ENCODE measurements at regions not wholly inside any gene's neighbourhood (a gene's known extent, or its start where the extent isn't known, plus 50 kb on each side); places are given as distances from the start of the nearest gene placed in this dataset.

- no peak overlapping the region for H3K27ac Mint-ChIP-seq (ENCODE audit: unreplicated experiment)
- no peak for TF ChIP-seq CTCF (IDR thresholded peaks at IDR 0.05)
- no peaks in the 10 kb centered on the region for H3K36me3 Mint-ChIP-seq (ENCODE audit: unreplicated experiment)
- peaks cover 5% of the 10 kb centered on the region for H3K9me3 Mint-ChIP-seq (ENCODE audit: unreplicated experiment)
- no peak for DNase-seq (ENCODE audit: extremely low spot score, unreplicated experiment)
- H3K4me1 Mint-ChIP-seq (ENCODE audit: unreplicated experiment) = no peaks in the 10 kb centered on the region
- H3K27me3 Mint-ChIP-seq (ENCODE audit: unreplicated experiment) = no peaks in the 10 kb centered on the region
- H3K4me3 Mint-ChIP-seq (ENCODE audit: unreplicated experiment) = no peak overlapping the region
Measured at GRCh38 chr12:115630136-115630535, 647.4 kb downstream of the MED13L start.

DNA sequence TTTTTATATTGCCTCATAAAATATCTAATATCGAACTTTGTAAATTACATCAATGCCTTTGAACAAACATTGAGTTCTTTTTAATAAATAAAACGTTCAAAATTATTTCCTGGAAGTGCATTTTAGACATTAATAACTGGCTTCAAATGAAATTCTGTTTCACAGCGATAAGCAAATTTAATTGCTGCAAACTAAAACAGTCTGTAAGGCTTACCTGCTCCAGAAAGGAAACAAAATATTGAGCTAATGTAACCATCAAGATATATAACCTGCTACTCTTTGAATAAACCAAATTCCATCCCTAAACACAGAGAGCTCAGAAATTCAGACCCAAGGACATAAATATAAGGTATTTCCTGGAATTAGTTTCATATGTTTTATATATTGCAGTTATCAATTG, 651.3 kb downstream of the MED13L start:
- Mint-ChIP-seq H3K27ac (ENCODE audit: unreplicated experiment) (no peak overlapping the region), H3K4me1 (ENCODE audit: unreplicated experiment) (no peaks in the 10 kb centered on the region), H3K36me3 (ENCODE audit: unreplicated experiment) (no peaks in the 10 kb centered on the region), H3K4me3 (ENCODE audit: unreplicated experiment) (no peak overlapping the region), H3K9me3 (ENCODE audit: unreplicated experiment) (peaks cover 9% of the 10 kb centered on the region), H3K27me3 (ENCODE audit: unreplicated experiment) (no peaks in the 10 kb centered on the region)
- DNase-seq (ENCODE audit: extremely low spot score, unreplicated experiment) = no peak
- no peak for TF ChIP-seq CTCF (IDR thresholded peaks at IDR 0.05)

- Mint-ChIP-seq H3K4me1 (ENCODE audit: unreplicated experiment) (no peaks in the 10 kb centered on the region), H3K27me3 (ENCODE audit: unreplicated experiment) (no peaks in the 10 kb centered on the region), H3K4me3 (ENCODE audit: unreplicated experiment) (no peak overlapping the region), H3K36me3 (ENCODE audit: unreplicated experiment) (no peaks in the 10 kb centered on the region), H3K9me3 (ENCODE audit: unreplicated experiment) (peaks cover 5% of the 10 kb centered on the region), H3K27ac (ENCODE audit: unreplicated experiment) (no peak overlapping the region)
- no peak for DNase-seq (ENCODE audit: extremely low spot score, unreplicated experiment)
- no peak for TF ChIP-seq CTCF (IDR thresholded peaks at IDR 0.05)
Measured at GRCh38 chr12:115623764-115624334, 653.6 kb downstream of the MED13L start.

GRCh38 chr12:115623275-115623674, 654.2 kb downstream of the MED13L start:
- Mint-ChIP-seq H3K36me3 (ENCODE audit: unreplicated experiment) (no peaks in the 10 kb centered on the region), H3K4me3 (ENCODE audit: unreplicated experiment) (no peak overlapping the region), H3K27me3 (ENCODE audit: unreplicated experiment) (no peaks in the 10 kb centered on the region), H3K27ac (ENCODE audit: unreplicated experiment) (no peak overlapping the region), H3K9me3 (ENCODE audit: unreplicated experiment) (peaks cover 6% of the 10 kb centered on the region), H3K4me1 (ENCODE audit: unreplicated experiment) (no peaks in the 10 kb centered on the region)
- no peak for DNase-seq (ENCODE audit: extremely low spot score, unreplicated experiment)
- TF ChIP-seq CTCF (IDR thresholded peaks at IDR 0.05) = no peak

GRCh38 chr12:115620816-115621215, 656.7 kb downstream of the MED13L start:
- no peak for DNase-seq (ENCODE audit: extremely low spot score, unreplicated experiment)
- Mint-ChIP-seq H3K4me3 (ENCODE audit: unreplicated experiment) (no peak overlapping the region), H3K27ac (ENCODE audit: unreplicated experiment) (no peak overlapping the region), H3K4me1 (ENCODE audit: unreplicated experiment) (no peaks in the 10 kb centered on the region), H3K27me3 (ENCODE audit: unreplicated experiment) (no peaks in the 10 kb centered on the region), H3K9me3 (ENCODE audit: unreplicated experiment) (peaks cover 12% of the 10 kb centered on the region), H3K36me3 (ENCODE audit: unreplicated experiment) (no peaks in the 10 kb centered on the region)
- no peak for TF ChIP-seq CTCF (IDR thresholded peaks at IDR 0.05)
